DND-41 (cell line): ENCODE measurements at regions not wholly inside any gene's neighbourhood (a gene's known extent, or its start where the extent isn't known, plus 50 kb on each side); places are given as distances from the start of the nearest gene placed in this dataset.

Experiments used
- EZH2 ChIP-seq: IDR thresholded peaks from 3 replicates; pipeline ENCODE4 v1.6.1; 2012; ENCODE audit warnings: borderline replicate concordance, low read depth, mild to moderate bottlenecking, moderate library complexity, low read length, inconsistent platforms; ENCODE audit not compliant: severe bottlenecking
- TF ChIP-seq, protein P1 (sequence below): IDR thresholded peaks from 2 replicates; pipeline ENCODE4 v1.5.1; 2012; ENCODE audit warnings: borderline replicate concordance, low read length, moderate library complexity, mild to moderate bottlenecking; ENCODE audit not compliant: poor library complexity, severe bottlenecking; ENCODE audit errors: extremely low read depth

DNA sequence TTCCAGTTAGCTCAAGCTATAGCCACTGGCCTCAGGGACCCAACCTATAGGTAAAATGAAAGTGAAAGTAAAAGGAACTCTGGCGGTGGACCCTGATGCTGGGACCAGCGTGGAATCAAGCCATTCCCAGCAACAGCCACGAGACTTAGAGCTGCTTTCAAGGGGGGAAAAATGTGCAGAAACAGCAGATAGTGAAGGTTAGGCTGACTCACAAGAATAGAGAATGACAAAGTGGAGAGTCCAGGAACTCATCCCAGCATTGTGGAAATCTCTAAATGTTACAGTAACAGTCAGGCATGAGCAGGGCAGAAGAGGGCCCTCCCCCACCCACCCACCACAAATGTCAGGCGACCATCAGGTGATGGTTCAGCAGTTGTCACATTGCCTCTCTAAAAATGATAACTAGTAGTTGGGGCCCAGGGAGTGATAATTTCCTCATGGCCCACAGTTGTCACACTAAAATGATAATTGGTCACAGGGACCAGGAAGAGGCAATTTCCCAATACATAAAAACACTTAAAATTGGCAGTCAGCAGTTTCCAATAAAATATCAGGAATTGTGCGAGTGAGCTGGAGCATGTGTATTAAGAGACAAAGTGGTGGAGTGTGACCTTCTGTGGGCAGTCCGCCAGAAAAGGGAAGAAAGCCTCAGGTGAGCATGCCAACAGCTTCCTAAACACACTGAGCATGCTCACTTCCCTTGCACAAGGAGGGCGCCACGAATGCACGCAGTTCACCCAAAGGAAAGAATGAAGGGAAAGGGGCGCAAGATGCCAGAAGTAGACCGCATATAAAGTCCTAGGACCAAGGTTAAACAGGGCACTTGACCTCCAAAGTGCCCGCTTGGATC lies 129.8 kb upstream of the PPP1R3A start:
- TF ChIP-seq, protein P1, sequence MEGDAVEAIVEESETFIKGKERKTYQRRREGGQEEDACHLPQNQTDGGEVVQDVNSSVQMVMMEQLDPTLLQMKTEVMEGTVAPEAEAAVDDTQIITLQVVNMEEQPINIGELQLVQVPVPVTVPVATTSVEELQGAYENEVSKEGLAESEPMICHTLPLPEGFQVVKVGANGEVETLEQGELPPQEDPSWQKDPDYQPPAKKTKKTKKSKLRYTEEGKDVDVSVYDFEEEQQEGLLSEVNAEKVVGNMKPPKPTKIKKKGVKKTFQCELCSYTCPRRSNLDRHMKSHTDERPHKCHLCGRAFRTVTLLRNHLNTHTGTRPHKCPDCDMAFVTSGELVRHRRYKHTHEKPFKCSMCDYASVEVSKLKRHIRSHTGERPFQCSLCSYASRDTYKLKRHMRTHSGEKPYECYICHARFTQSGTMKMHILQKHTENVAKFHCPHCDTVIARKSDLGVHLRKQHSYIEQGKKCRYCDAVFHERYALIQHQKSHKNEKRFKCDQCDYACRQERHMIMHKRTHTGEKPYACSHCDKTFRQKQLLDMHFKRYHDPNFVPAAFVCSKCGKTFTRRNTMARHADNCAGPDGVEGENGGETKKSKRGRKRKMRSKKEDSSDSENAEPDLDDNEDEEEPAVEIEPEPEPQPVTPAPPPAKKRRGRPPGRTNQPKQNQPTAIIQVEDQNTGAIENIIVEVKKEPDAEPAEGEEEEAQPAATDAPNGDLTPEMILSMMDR = no peak
- no peak for TF ChIP-seq EZH2
